GM12865 (cell line): ENCODE measurements at regions not wholly inside any gene's neighbourhood (a gene's known extent, or its start where the extent isn't known, plus 50 kb on each side); places are given as distances from the start of the nearest gene placed in this dataset.

Source experiments
- DNase-seq: peaks from one replicate; pipeline ENCODE4 v3.0.0; 2010; ENCODE audit warnings: low read depth
- H3K4me3 ChIP-seq: 2 replicates; pipeline ENCODE4 v1.5.1; 2011; ENCODE audit warnings: mild to moderate bottlenecking, low read depth, low read length, control low read depth
- CTCF ChIP-seq: IDR thresholded peaks from 2 replicates; pipeline ENCODE4 v1.5.1; 2011; ENCODE audit warnings: low read length, control low read depth, low read depth, inconsistent platforms; ENCODE audit not compliant: insufficient read depth; ENCODE audit errors: missing control alignments

- H3K4me3 ChIP-seq = no peak overlapping the region
- no peak for TF ChIP-seq CTCF
- no peak for DNase-seq
These were observed 141.3 kb upstream of the CDH8 start for GRCh38 chr16:62177351-62178203.

GRCh38 chr16:62170642-62171041 lies 134.4 kb upstream of the CDH8 start:
- TF ChIP-seq CTCF = no peak
- H3K4me3 ChIP-seq = no peak overlapping the region

GRCh38 chr16:62167551-62167950 lies 131.3 kb upstream of the CDH8 start:
- no peak overlapping the region for H3K4me3 ChIP-seq
- TF ChIP-seq CTCF = no peak
- no peak for DNase-seq

More at GRCh38 chr16:62170642-62171041, 134.4 kb upstream of the CDH8 start:
- DNase-seq = no peak

- no peak for TF ChIP-seq CTCF
- no peak for DNase-seq
- H3K4me3 ChIP-seq = no peak overlapping the region
These were observed 121.3 kb upstream of the CDH8 start for GRCh38 chr16:62157544-62157943.

- no peak overlapping the region for H3K4me3 ChIP-seq
- no peak for DNase-seq
- no peak for TF ChIP-seq CTCF
These were observed 120.7 kb upstream of the CDH8 start for GRCh38 chr16:62156971-62157370.

GRCh38 chr16:62149631-62150030 lies 113.4 kb upstream of the CDH8 start:
- TF ChIP-seq CTCF = no peak
- DNase-seq = no peak

GRCh38 chr16:62137996-62138395 lies 101.8 kb upstream of the CDH8 start:
- no peak overlapping the region for H3K4me3 ChIP-seq
- DNase-seq = no peak
- no peak for TF ChIP-seq CTCF

More at GRCh38 chr16:62149631-62150030, 113.4 kb upstream of the CDH8 start:
- no peak overlapping the region for H3K4me3 ChIP-seq
